DMS 273 (cell line): ENCODE measurements at regions not wholly inside any gene's neighbourhood (a gene's known extent, or its start where the extent isn't known, plus 50 kb on each side); places are given as distances from the start of the nearest gene placed in this dataset.

Source experiments
- DNase-seq: peaks from one replicate; lab custom pipeline; 2025; ENCODE audit not compliant: unreplicated experiment; lab: John Stamatoyannopoulos, UW

- no peak for DNase-seq
Measured at GRCh38 chr4:133484287-133484686, 335.2 kb downstream of the PCDH10 start.

- DNase-seq: peak; percentile 19
Measured at GRCh38 chr4:133483600-133484246, 334.6 kb downstream of the PCDH10 start.

- no peak for DNase-seq
Measured at GRCh38 chr4:133476063-133476462, 327.0 kb downstream of the PCDH10 start.

- DNase-seq: no peak
Measured at GRCh38 chr4:133474501-133474900, 325.4 kb downstream of the PCDH10 start.

GRCh38 chr4:133472244-133472643 lies 323.1 kb downstream of the PCDH10 start:
- DNase-seq: no peak

GRCh38 chr4:133467290-133467947 lies 318.3 kb downstream of the PCDH10 start:
- no peak for DNase-seq

- no peak for DNase-seq
Measured at GRCh38 chr4:133465022-133465421, 315.9 kb downstream of the PCDH10 start.

- no peak for DNase-seq
Measured at GRCh38 chr4:133464311-133464710, 315.2 kb downstream of the PCDH10 start.

GRCh38 chr4:133452678-133453077 lies 303.6 kb downstream of the PCDH10 start:
- DNase-seq: no peak

- no peak for DNase-seq
Measured at GRCh38 chr4:133450813-133451212, 301.7 kb downstream of the PCDH10 start.

- no peak for DNase-seq
Measured at GRCh38 chr4:133440404-133440803, 291.3 kb downstream of the PCDH10 start.

- no peak for DNase-seq
Measured at GRCh38 chr4:133439830-133440229, 290.7 kb downstream of the PCDH10 start.

GRCh38 chr4:133424605-133425004 lies 275.5 kb downstream of the PCDH10 start:
- DNase-seq: no peak

- no peak for DNase-seq
Measured at GRCh38 chr4:133403913-133404312, 254.8 kb downstream of the PCDH10 start.

- no peak for DNase-seq
Measured at GRCh38 chr4:133402616-133403015, 253.5 kb downstream of the PCDH10 start.

- no peak for DNase-seq
Measured at GRCh38 chr4:133394971-133395627, 246.0 kb downstream of the PCDH10 start.

GRCh38 chr4:133390198-133390855 lies 241.2 kb downstream of the PCDH10 start:
- DNase-seq: no peak

GRCh38 chr4:133389029-133389428 lies 239.9 kb downstream of the PCDH10 start:
- DNase-seq: no peak

- no peak for DNase-seq
Measured at GRCh38 chr4:133385161-133385954, 236.3 kb downstream of the PCDH10 start.

- DNase-seq: no peak
Measured at GRCh38 chr4:133379681-133380438, 230.8 kb downstream of the PCDH10 start.
